ENCODE measurements at regions not wholly inside any gene's neighbourhood (a gene's known extent, or its start where the extent isn't known, plus 50 kb on each side); places are given as distances from the start of the nearest gene placed in this dataset.

GRCh38 chr3:23735062-23735461 is 70.7 kb upstream of the UBE2E1 start:
- DNase-seq (no peak), ATAC-seq (no peak)
- intact Hi-C loops (cut with DNase I, micrococcal nuclease) = no loop called here

DNA sequence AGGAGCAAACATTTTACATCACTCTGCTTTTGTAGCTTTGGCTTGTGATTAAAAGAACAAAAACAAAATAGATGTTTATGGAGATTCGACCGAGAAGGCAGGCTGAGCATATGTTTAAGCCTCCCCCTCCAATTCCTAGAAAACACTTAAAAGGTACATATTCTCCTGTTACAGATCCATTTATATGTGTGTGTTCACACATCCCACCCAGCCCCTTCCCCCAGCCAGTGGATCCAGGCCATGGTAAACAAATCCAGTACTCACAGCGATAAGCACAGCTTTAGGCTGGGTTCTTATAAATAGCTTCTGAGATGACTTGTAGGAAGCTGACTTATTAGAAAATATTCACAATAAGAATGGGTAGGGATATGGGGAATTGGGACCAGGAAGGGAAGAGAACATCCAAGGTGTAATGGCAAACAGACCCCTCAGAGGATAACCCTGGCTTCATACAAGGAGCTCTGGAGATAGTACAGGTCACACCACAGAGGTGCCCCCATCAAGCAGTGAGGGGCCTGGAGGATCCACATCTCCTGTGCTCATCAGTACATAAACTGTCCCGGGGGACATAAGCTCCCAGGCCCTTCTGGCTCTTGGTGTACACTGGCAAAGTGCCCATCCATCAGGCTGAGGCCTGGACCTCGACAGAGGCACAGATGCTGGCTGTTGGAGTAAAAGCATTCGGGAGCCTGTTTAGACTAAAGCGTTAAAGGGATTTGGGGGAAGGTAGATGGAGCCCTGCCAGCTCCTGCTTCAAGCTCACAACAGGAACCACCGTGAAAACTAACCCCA is 70.0 kb upstream of the UBE2E1 start:
- ATAC-seq (no peak), DNase-seq (no peak)
- intact Hi-C loops (cut with DNase I, micrococcal nuclease) = no loop called here

DNA sequence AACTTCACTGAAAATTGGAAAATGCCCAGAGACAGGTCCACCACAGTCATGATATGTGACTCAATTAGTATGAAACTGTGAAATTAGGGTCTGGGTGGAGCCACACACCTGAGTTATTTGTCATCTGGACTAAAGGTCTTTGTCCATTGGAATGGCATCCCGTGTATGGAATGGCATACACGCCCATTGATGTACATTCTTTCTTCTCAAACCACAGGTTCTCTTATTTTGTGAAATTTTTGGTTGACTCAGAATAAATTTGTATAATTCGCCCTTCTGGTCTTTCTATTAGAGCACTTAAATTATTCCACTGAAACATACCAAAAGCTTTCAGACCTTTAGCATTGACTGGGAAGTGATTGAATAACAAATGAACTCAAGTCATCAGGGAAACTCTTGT is 66.8 kb upstream of the UBE2E1 start:
- DNase-seq (no peak), ATAC-seq (no peak)
- intact Hi-C loops (cut with DNase I, micrococcal nuclease) = no loop called here

DNA sequence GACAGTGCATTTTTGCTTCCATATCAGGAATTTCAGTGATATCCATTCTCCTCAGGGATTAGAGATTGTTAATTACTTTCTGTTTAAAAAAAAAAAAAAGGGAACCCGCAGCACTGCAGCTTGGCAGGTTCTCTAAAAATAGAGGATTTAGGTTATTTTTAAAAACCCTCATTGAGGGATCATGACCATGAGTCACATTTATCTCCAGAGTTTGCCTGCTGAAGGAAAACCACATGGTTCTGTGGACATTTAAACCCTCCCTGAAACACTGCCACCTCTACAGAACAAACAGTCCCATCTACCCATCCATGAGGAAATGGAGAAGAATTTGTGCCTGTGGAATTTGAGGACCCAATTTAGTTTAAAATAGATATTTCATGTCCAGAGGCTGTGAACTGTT is 66.2 kb upstream of the UBE2E1 start:
- ATAC-seq = no peak
- intact Hi-C loops (cut with DNase I, micrococcal nuclease) = no loop called here

GRCh38 chr3:23740517-23740965 is 65.2 kb upstream of the UBE2E1 start:
- DNase-seq (no peak), ATAC-seq (peak; percentile 15)
- intact Hi-C loops (cut with DNase I, micrococcal nuclease) = no loop called here

More for the DNA sequence above, 66.2 kb upstream of the UBE2E1 start:
- DNase-seq = no peak

- ATAC-seq (peak; percentile 99), DNase-seq (peak; percentile 50 to 66)
- intact Hi-C loops (cut with DNase I, micrococcal nuclease) = no loop called here
These were observed 64.6 kb upstream of the UBE2E1 start for GRCh38 chr3:23741036-23741706.

GRCh38 chr3:23743141-23743784 is 62.5 kb upstream of the UBE2E1 start:
- intact Hi-C loops (cut with DNase I, micrococcal nuclease) = no loop called here
- peak in 1 of 2 donors; percentile 21 for DNase-seq
- ATAC-seq = no peak

- intact Hi-C loops (cut with DNase I, micrococcal nuclease) = no loop called here
- no peak for DNase-seq
- no peak for ATAC-seq
These were observed 59.3 kb upstream of the UBE2E1 start for GRCh38 chr3:23746441-23746840.

DNA sequence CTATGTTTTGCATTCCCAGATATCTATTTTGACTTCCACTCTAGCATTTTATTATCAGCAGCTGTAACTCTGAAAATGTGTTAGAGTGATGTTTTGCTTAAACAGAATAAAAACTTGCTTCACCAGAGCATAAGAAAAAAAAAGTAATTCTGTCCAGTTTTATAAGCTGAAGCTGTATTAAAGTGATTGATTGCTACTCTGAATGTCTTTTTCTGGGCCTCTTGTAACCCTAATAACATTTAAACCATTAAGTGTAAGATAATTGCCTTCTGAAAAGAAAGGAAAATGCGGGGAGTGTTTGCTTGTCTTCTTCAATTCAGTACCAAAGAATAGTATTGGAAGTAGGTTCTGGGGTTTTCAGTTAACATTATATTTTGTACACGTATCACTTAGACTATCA is 57.9 kb upstream of the UBE2E1 start:
- ATAC-seq (no peak), DNase-seq (no peak)
- intact Hi-C loops (cut with DNase I, micrococcal nuclease) = no loop called here

DNA sequence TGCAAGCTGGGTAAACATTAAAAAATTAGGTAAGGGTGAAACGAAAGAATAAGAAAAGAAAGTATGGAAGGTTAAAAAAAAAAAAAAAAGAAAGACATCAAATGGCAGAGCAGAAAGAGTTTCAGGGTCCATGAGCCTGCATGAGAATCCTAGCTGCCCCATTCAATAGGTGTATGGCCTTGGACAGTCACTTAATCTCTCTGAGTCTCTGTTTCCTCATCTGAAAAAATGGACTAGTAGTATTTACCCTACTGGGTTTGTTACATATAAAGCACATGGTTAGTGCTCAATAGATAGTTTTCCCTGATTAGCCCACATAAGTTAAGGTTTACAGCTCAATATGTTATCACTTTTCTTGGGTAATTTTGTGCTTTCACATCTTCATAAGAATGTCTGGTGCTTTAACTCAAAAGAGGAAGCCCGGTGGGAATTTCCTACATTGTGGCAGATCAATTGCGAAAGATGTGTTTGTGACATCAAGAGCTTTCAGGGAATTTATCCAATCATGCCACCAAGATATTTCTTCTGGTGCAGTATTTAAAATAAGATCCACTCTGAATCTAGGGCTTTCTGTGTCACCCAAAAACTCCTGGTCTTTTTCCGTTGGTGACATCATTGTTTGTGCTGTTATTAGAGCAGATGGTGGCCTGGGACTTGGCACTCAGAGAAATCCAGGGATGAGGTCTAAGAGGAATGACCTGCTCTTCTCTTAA is 57.2 kb upstream of the UBE2E1 start:
- intact Hi-C loops (cut with DNase I, micrococcal nuclease) = no loop called here
- no peak for ATAC-seq
- no peak for DNase-seq

DNA sequence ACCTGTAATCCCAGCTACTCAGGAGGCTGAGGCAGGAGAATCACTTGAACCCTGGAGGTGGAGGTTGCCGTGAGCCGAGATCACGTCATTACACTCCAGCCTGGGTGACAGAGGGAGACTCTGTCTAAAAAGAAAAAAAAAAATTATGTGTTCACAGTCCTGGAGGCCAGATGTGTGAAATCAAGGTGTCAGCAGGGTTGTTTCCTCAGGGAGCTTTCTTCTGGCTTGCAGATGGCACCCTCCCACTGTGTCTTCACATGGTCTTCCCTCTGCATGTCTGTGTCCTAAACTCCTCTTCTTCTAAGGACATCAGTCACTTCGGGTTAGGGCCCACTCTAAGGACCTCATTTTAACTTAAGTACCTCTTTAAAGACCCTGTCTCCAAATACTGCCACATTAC is 56.1 kb upstream of the UBE2E1 start:
- DNase-seq (no peak), ATAC-seq (no peak)
- intact Hi-C loops (cut with DNase I, micrococcal nuclease) = no loop called here

DNA sequence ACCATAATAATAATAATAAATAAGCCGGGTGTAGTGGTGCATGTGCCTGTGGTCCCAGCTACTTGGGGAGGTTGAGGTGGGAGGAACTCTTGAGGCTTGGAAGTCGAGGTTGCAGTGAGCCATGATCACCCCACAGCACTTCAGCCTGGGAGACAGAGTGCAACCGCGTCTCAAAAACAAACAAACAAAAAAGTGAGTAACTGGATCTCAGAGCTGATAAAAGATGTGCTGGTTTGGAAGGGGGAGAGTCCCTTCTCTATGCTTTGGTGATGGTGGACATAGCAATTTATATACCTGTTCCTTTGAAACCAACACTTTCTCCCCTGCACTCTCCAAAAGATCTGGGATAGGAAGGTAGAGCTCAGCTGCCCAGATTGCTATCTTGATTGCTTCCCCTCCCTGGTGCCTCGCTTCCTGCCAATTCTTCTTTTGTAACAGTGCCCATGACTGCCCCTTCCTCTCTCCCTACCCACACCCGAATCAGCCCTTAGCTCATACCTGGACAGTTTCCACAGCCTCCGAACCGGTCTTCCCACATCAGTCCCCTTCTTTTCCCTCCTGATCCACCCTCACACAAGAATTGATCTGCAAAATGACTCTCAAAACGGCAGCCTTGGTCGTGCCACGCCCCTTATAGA is 55.1 kb upstream of the UBE2E1 start:
- DNase-seq = no peak
- no peak for ATAC-seq
- intact Hi-C loops (cut with DNase I, micrococcal nuclease) = no loop called here

GRCh38 chr3:23751212-23751723 is 54.5 kb upstream of the UBE2E1 start:
- intact Hi-C loops (cut with DNase I, micrococcal nuclease) = no loop called here
- no peak for ATAC-seq
- DNase-seq = no peak

- ATAC-seq (no peak), DNase-seq (no peak)
- intact Hi-C loops (cut with DNase I, micrococcal nuclease) = no loop called here
These were observed 53.6 kb upstream of the UBE2E1 start for GRCh38 chr3:23752126-23752525.

DNA sequence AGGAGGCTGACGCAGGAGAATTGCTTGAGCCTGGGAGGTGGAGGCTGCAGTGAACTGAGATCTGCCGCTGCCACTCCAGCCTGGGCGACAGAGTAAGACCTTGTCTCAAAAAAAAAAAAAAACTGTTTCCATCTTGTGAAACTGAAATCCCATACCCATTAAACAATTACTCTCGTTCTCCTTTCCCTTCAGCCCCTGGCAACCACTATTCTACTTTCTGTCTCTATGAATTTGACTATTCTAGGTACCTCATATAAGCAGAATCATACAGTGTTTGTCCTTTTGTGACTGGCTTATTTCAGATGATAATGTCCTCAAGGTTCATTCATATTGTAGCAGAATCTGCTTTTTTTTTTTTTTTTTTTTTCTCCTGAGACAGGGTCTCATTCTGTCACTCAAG is 51.5 kb upstream of the UBE2E1 start:
- ATAC-seq (no peak), DNase-seq (no peak)
- intact Hi-C loops (cut with DNase I, micrococcal nuclease) = no loop called here

Data from left colon (tissue), 2 donors.